ENCODE measurements at regions not wholly inside any gene's neighbourhood (a gene's known extent, or its start where the extent isn't known, plus 50 kb on each side); places are given as distances from the start of the nearest gene placed in this dataset.
A peak's percentile ranks its signal among the peaks of the same experiment; 100 is the strongest.

- H3K4me1 ChIP-seq (ENCODE audit: control insufficient read depth, insufficient read depth, low read length): no peaks in the 10 kb centered on the region
- H3K27me3 Mint-ChIP-seq (ENCODE audit: insufficient read depth): no peaks in the 10 kb centered on the region
- no peaks in the 10 kb centered on the region for H3K9me3 Mint-ChIP-seq
- H3K36me3 Mint-ChIP-seq (ENCODE audit: low read depth): no peaks in the 10 kb centered on the region
- 89 to 96% methylated on average over 8 of the region's 8 CpGs for WGBS, 2 experiments (ENCODE audit: insufficient coverage in 1 of 2, insufficient read length in 1 of 2)
- H3K27me3 ChIP-seq (ENCODE audit: control insufficient read depth, insufficient read depth, low read length, poor library complexity, severe bottlenecking): no peaks in the 10 kb centered on the region
- TF ChIP-seq CTCF (conservative IDR thresholded peaks at IDR 0.05): no peak
- no peak overlapping the region for H3K4me3 Mint-ChIP-seq
- H3K27ac Mint-ChIP-seq: no peak overlapping the region
- H3K9me3 ChIP-seq (ENCODE audit: control insufficient read depth, low read length): no peaks in the 10 kb centered on the region
- H3K36me3 ChIP-seq (ENCODE audit: control insufficient read depth, insufficient read depth, low read length): no peaks in the 10 kb centered on the region
- H3K4me1 Mint-ChIP-seq: peaks cover 5% of the 10 kb centered on the region
- H3K4me3 ChIP-seq (ENCODE audit: low read length): no peak overlapping the region
- H3K27ac ChIP-seq (ENCODE audit: low read depth, low read length): no peak overlapping the region
- DNase-seq: no peak
- H3K9ac ChIP-seq (ENCODE audit: extremely low read depth, low read length, poor library complexity, severe bottlenecking): no peak overlapping the region
These were observed 127.6 kb upstream of the CIBAR2 start for GRCh38 chr16:85239871-85240270.

- H3K9ac ChIP-seq (ENCODE audit: extremely low read depth, low read length, poor library complexity, severe bottlenecking): no peak overlapping the region
- Mint-ChIP-seq H3K4me3 (no peak overlapping the region), H3K36me3 (ENCODE audit: low read depth) (no peaks in the 10 kb centered on the region), H3K4me1 (peaks cover 8% of the 10 kb centered on the region), H3K27ac (no peak overlapping the region), H3K9me3 (no peaks in the 10 kb centered on the region), H3K27me3 (ENCODE audit: insufficient read depth) (no peaks in the 10 kb centered on the region)
- DNase-seq: peak; percentile 63
- H3K27ac ChIP-seq (ENCODE audit: low read depth, low read length): no peak overlapping the region
- peaks cover 2% of the 10 kb centered on the region for H3K4me1 ChIP-seq (ENCODE audit: control insufficient read depth, insufficient read depth, low read length)
- no peak overlapping the region for H3K4me3 ChIP-seq (ENCODE audit: low read length)
- TF ChIP-seq CTCF (conservative IDR thresholded peaks at IDR 0.05): no peak
- H3K27me3 ChIP-seq (ENCODE audit: control insufficient read depth, insufficient read depth, low read length, poor library complexity, severe bottlenecking): no peaks in the 10 kb centered on the region
- WGBS, 2 experiments (ENCODE audit: insufficient coverage in 1 of 2, insufficient read length in 1 of 2): 89 to 90% methylated on average over 3 to 18 of the region's 18 CpGs
- H3K9me3 ChIP-seq (ENCODE audit: control insufficient read depth, low read length): no peaks in the 10 kb centered on the region
- H3K36me3 ChIP-seq (ENCODE audit: control insufficient read depth, insufficient read depth, low read length): no peaks in the 10 kb centered on the region
These were observed 129.0 kb upstream of the CIBAR2 start for GRCh38 chr16:85240982-85241924.

- no peaks in the 10 kb centered on the region for H3K27me3 Mint-ChIP-seq (ENCODE audit: insufficient read depth)
- Histone ChIP-seq H3K36me3 (ENCODE audit: control insufficient read depth, insufficient read depth, low read length) (no peaks in the 10 kb centered on the region), H3K4me3 (ENCODE audit: low read length) (no peak overlapping the region), H3K9ac (ENCODE audit: extremely low read depth, low read length, poor library complexity, severe bottlenecking) (no peak overlapping the region), H3K27ac (ENCODE audit: low read depth, low read length) (no peak overlapping the region), H3K9me3 (ENCODE audit: control insufficient read depth, low read length) (no peaks in the 10 kb centered on the region), H3K27me3 (ENCODE audit: control insufficient read depth, insufficient read depth, low read length, poor library complexity, severe bottlenecking) (no peaks in the 10 kb centered on the region), H3K4me1 (ENCODE audit: control insufficient read depth, insufficient read depth, low read length) (peaks cover 2% of the 10 kb centered on the region)
- H3K27ac Mint-ChIP-seq: no peak overlapping the region
- no peak for DNase-seq
- no peak overlapping the region for H3K4me3 Mint-ChIP-seq
- peaks cover 8% of the 10 kb centered on the region for H3K4me1 Mint-ChIP-seq
- no peaks in the 10 kb centered on the region for H3K9me3 Mint-ChIP-seq
- TF ChIP-seq CTCF (conservative IDR thresholded peaks at IDR 0.05): no peak
- no peaks in the 10 kb centered on the region for H3K36me3 Mint-ChIP-seq (ENCODE audit: low read depth)
- WGBS, 2 experiments (ENCODE audit: insufficient coverage in 1 of 2, insufficient read length in 1 of 2): 87 to 91% methylated on average over 7 to 10 of the region's 10 CpGs
These were observed 129.9 kb upstream of the CIBAR2 start for GRCh38 chr16:85242140-85242539.

Data from endodermal cell (in vitro differentiated cells).